GM23338 (cell line): ENCODE measurements at regions not wholly inside any gene's neighbourhood (a gene's known extent, or its start where the extent isn't known, plus 50 kb on each side); places are given as distances from the start of the nearest gene placed in this dataset.

ENCODE experiments used
- ATAC-seq: fragments of 200-7000 bp; cut with Tn5 transposase; 3 replicates; pipeline ENCODE4 v1.9.1; 2020
- DNase-seq: peaks from one replicate; pipeline ENCODE4 v3.0.0-alpha.2; 2015; ENCODE audit warnings: low spot score
- H2AFZ ChIP-seq: fragments of 200-600 bp; sonication (generic); 2 replicates; pipeline ENCODE4 v1.8.0; 2016; ENCODE audit warnings: antibody characterized with exemption, mild to moderate bottlenecking, moderate library complexity
- H3F3A ChIP-seq: fragments of 200-600 bp; sonication (generic); replicated peaks from 2 replicates; pipeline ENCODE4 v1.8.0; 2017; ENCODE audit warnings: antibody characterized with exemption, mixed run types, low read depth
- H3K27ac ChIP-seq: fragments of 200-600 bp; sonication (generic); 2 replicates; pipeline ENCODE4 v1.6.1; 2016; ENCODE audit warnings: low read depth
- H3K27me3 ChIP-seq: fragments of 200-600 bp; sonication (generic); 2 replicates; pipeline ENCODE4 v1.8.0; 2016; ENCODE audit warnings: mild to moderate bottlenecking, mixed run types, moderate library complexity; ENCODE audit not compliant: insufficient read depth
- H3K36me3 ChIP-seq: fragments of 200-600 bp; sonication (generic); 2 replicates; pipeline ENCODE4 v1.8.0; 2016; ENCODE audit warnings: mild to moderate bottlenecking; ENCODE audit not compliant: insufficient read depth
- H3K4me1 ChIP-seq: fragments of 200-600 bp; sonication (generic); 2 replicates; pipeline ENCODE4 v1.8.0; 2016; ENCODE audit warnings: mild to moderate bottlenecking, moderate library complexity; ENCODE audit not compliant: insufficient read depth
- H3K4me2 ChIP-seq: fragments of 200-600 bp; sonication (generic); 2 replicates; pipeline ENCODE4 v1.7.1; 2017; ENCODE audit warnings: mixed run types
- H3K4me3 ChIP-seq: fragments of 200-600 bp; sonication (generic); 2 replicates; pipeline ENCODE4 v1.6.1; 2016; ENCODE audit warnings: mixed run types
- H3K79me2 ChIP-seq: fragments of 200-600 bp; sonication (generic); replicated peaks from 2 replicates; pipeline ENCODE4 v1.8.0; 2017; ENCODE audit warnings: mild to moderate bottlenecking; ENCODE audit not compliant: insufficient read depth
- H3K9me2 ChIP-seq: fragments of 200-600 bp; sonication (generic); 2 replicates; pipeline ENCODE4 v1.8.0; 2017; ENCODE audit not compliant: insufficient read depth
- H4K20me1 ChIP-seq: fragments of 200-600 bp; sonication (generic); replicated peaks from 2 replicates; pipeline ENCODE4 v1.8.0; 2017; ENCODE audit warnings: mild to moderate bottlenecking; ENCODE audit not compliant: insufficient read depth
- H3K27ac Mint-ChIP-seq: 2 replicates; pipeline ENCODE4 v1.8.0; 2020; ENCODE audit warnings: inconsistent platforms, mild to moderate bottlenecking, moderate library complexity, mixed read lengths
- H3K27me3 Mint-ChIP-seq: 3 replicates; pipeline ENCODE4 v1.8.0; 2022; ENCODE audit warnings: low read depth, mild to moderate bottlenecking, moderate library complexity, mixed read lengths, inconsistent platforms; ENCODE audit not compliant: insufficient read depth, poor library complexity
- H3K36me3 Mint-ChIP-seq: 3 replicates; pipeline ENCODE4 v1.8.0; 2021; ENCODE audit warnings: low read depth, mild to moderate bottlenecking, inconsistent platforms, moderate library complexity, mixed read lengths
- H3K4me1 Mint-ChIP-seq: 3 replicates; pipeline ENCODE4 v1.8.0; 2020; ENCODE audit warnings: mild to moderate bottlenecking, inconsistent platforms, mixed read lengths
- H3K4me3 Mint-ChIP-seq: 3 replicates; pipeline ENCODE4 v1.8.0; 2021; ENCODE audit warnings: moderate library complexity, mild to moderate bottlenecking, inconsistent platforms, mixed read lengths
- H3K9me3 Mint-ChIP-seq: 3 replicates; pipeline ENCODE4 v1.8.0; 2020; ENCODE audit warnings: moderate library complexity, mild to moderate bottlenecking, inconsistent platforms, mixed read lengths
- ETS1 ChIP-seq: IDR thresholded peaks from 2 replicates; pipeline ENCODE4 v1.6.1; 2016; ENCODE audit warnings: antibody characterized with exemption
- EZH2 ChIP-seq: fragments of 200-600 bp; sonication (generic); IDR thresholded peaks from one replicate; pipeline ENCODE4 v1.8.0; 2017; ENCODE audit warnings: antibody characterized with exemption, mild to moderate bottlenecking, low read depth; ENCODE audit not compliant: unreplicated experiment
- JUNB ChIP-seq: IDR thresholded peaks from one replicate; pipeline ENCODE4 v1.6.1; 2016; ENCODE audit warnings: antibody characterized with exemption; ENCODE audit not compliant: unreplicated experiment
- NANOG ChIP-seq: IDR thresholded peaks from 2 replicates; pipeline ENCODE4 v1.6.1; 2016; ENCODE audit warnings: antibody characterized with exemption, borderline replicate concordance
- POLR2AphosphoS5 ChIP-seq: IDR thresholded peaks from 2 replicates; pipeline ENCODE4 v1.6.1; 2016; ENCODE audit warnings: antibody characterized with exemption, low read depth
- ZNF331 ChIP-seq: fragments of 250-450 bp; sonication (Bioruptor Pico); IDR thresholded peaks from 2 replicates; pipeline ENCODE4 v1.5.0; 2020; ENCODE audit warnings: low read depth, mild to moderate bottlenecking, moderate library complexity
- ZNF462 ChIP-seq: fragments of 250-450 bp; sonication (Bioruptor Pico); IDR thresholded peaks from 2 replicates; pipeline ENCODE4 v1.5.0; 2020; ENCODE audit warnings: mild to moderate bottlenecking, moderate library complexity

GRCh38 chr5:173759691-173760090 lies 128.5 kb upstream of the CPEB4 start:
- H3K27me3 Mint-ChIP-seq = peaks cover 7% of the 10 kb centered on the region
- Histone ChIP-seq H3F3A (no peaks in the 10 kb centered on the region), H3K4me2 (no peak overlapping the region)

More at GRCh38 chr5:173759691-173760090, 128.5 kb upstream of the CPEB4 start:
- peaks cover 3% of the 10 kb centered on the region for H3K4me1 ChIP-seq
- no peak for ATAC-seq
- Mint-ChIP-seq H3K9me3 (no peaks in the 10 kb centered on the region; the same call in 2 of the 3 replicates), H3K4me3 (no peak overlapping the region), H3K36me3 (no peaks in the 10 kb centered on the region), H3K4me1 (peaks cover 5% of the 10 kb centered on the region), H3K27ac (no peak overlapping the region)
- H3K4me3 ChIP-seq = no peak overlapping the region
- no peaks in the 10 kb centered on the region for H3K79me2 ChIP-seq
- H4K20me1 ChIP-seq = no peaks in the 10 kb centered on the region
- H3K27me3 ChIP-seq = no peaks in the 10 kb centered on the region
- no peaks in the 10 kb centered on the region for H3K36me3 ChIP-seq
- TF ChIP-seq JUNB (no peak), ZNF462 (CRISPR knock-in tag) (no peak), NANOG (no peak), ETS1 (no peak), ZNF331 (CRISPR knock-in tag) (no peak), EZH2 (no peak), POLR2AphosphoS5 (no peak)
- H2AFZ ChIP-seq = no peak overlapping the region
- no peak overlapping the region for H3K27ac ChIP-seq
- H3K9me2 ChIP-seq = peaks cover 13% of the 10 kb centered on the region; the same call in 1 of the 2 replicates
- no peak for DNase-seq
